ENCODE measurements at regions not wholly inside any gene's neighbourhood (a gene's known extent, or its start where the extent isn't known, plus 50 kb on each side); places are given as distances from the start of the nearest gene placed in this dataset.

DNA sequence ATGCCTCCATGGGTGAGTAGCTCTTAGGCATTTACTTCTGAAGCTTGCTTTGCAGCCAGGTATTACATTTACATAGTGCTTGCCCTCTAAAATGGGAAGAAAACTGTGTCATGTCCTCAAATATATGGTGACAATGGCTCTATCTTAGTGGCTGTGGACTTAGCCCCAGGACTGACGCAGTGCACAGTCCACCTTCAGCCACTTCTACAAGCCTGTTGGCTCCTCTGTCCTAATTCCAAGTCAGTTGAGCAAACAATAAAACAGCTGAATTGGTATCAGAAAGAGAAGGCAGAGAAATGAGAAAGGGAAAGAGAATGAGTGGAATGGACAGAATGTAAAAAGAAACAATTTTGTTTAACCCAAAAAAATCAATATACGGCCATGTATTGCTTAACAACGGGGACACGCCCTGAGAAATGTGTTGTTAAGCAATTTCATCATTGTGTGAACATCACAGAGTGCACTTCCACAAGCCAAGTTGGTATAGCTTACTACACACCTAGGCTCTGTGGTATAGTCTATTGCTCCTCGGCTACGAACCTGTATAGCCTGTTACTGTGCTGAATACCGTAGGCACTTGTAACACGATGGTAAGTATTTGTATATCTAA is 93.5 kb downstream of the GRIN2B start:
- Histone ChIP-seq H3K36me3 (ENCODE audit: insufficient read depth, low read length) (no peaks in the 10 kb centered on the region), H2AFZ (ENCODE audit: low read length) (no peak overlapping the region), H3K79me2 (ENCODE audit: insufficient read depth, low read length) (no peaks in the 10 kb centered on the region), H3K9me3 (ENCODE audit: low read depth, low read length) (no peaks in the 10 kb centered on the region), H3K4me2 (ENCODE audit: insufficient read depth, low read length) (no peak overlapping the region), H3K4me3 (ENCODE audit: insufficient read depth, low read length) (no peak overlapping the region), H3K27ac (ENCODE audit: low read depth, low read length) (no peak overlapping the region), H3K4me1 (ENCODE audit: insufficient read depth, low read length) (no peaks in the 10 kb centered on the region), H3K27me3 (ENCODE audit: insufficient read depth, low read length) (no peaks in the 10 kb centered on the region), H4K20me1 (ENCODE audit: insufficient read depth, low read length) (no peaks in the 10 kb centered on the region)
- TF ChIP-seq, protein P1, sequence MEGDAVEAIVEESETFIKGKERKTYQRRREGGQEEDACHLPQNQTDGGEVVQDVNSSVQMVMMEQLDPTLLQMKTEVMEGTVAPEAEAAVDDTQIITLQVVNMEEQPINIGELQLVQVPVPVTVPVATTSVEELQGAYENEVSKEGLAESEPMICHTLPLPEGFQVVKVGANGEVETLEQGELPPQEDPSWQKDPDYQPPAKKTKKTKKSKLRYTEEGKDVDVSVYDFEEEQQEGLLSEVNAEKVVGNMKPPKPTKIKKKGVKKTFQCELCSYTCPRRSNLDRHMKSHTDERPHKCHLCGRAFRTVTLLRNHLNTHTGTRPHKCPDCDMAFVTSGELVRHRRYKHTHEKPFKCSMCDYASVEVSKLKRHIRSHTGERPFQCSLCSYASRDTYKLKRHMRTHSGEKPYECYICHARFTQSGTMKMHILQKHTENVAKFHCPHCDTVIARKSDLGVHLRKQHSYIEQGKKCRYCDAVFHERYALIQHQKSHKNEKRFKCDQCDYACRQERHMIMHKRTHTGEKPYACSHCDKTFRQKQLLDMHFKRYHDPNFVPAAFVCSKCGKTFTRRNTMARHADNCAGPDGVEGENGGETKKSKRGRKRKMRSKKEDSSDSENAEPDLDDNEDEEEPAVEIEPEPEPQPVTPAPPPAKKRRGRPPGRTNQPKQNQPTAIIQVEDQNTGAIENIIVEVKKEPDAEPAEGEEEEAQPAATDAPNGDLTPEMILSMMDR (IDR thresholded peaks at IDR 0.05; ENCODE audit: extremely low read depth, low read depth, low read length) = no peak
- DNase-seq (ENCODE audit: insufficient read length, low spot score, missing footprints) = no peak

DNA sequence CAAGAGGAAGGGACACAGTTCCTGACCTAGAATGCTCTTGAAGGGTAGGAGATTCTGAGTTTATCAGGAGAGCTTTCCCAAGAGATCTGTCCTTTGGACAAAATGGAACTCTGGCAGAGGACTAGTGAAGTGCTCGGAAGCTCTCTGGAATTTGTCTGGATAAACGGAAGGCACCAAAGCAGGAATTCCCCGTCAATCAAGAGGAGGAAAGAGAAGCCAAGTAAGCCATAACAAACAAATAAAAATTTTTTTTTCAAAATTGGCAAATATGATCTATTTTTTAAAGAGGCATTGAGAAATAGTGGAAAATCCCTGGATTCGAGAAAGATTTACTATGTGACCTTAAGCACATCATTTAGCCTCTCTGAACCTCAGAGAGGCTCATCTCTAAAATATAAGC is 99.2 kb downstream of the GRIN2B start:
- TF ChIP-seq, protein P1 (IDR thresholded peaks at IDR 0.05; ENCODE audit: extremely low read depth, low read depth, low read length) = no peak
- no peaks in the 10 kb centered on the region for H3K36me3 ChIP-seq (ENCODE audit: insufficient read depth, low read length)
- no peak for DNase-seq (ENCODE audit: insufficient read length, low spot score, missing footprints)
- no peaks in the 10 kb centered on the region for H3K27me3 ChIP-seq (ENCODE audit: insufficient read depth, low read length)
- no peak overlapping the region for H3K27ac ChIP-seq (ENCODE audit: low read depth, low read length)
- H3K79me2 ChIP-seq (ENCODE audit: insufficient read depth, low read length) = no peaks in the 10 kb centered on the region
- H3K4me3 ChIP-seq (ENCODE audit: insufficient read depth, low read length) = no peak overlapping the region
- H3K4me1 ChIP-seq (ENCODE audit: insufficient read depth, low read length) = no peaks in the 10 kb centered on the region
- H3K4me2 ChIP-seq (ENCODE audit: insufficient read depth, low read length) = no peak overlapping the region
- H2AFZ ChIP-seq (ENCODE audit: low read length) = no peak overlapping the region
- no peaks in the 10 kb centered on the region for H4K20me1 ChIP-seq (ENCODE audit: insufficient read depth, low read length)
- no peaks in the 10 kb centered on the region for H3K9me3 ChIP-seq (ENCODE audit: low read depth, low read length)

GRCh38 chr12:13880613-13881012 is 100.8 kb downstream of the GRIN2B start:
- H3K4me3 ChIP-seq (ENCODE audit: insufficient read depth, low read length) = no peak overlapping the region
- DNase-seq (ENCODE audit: insufficient read length, low spot score, missing footprints) = no peak
- H3K27ac ChIP-seq (ENCODE audit: low read depth, low read length) = no peak overlapping the region
- no peaks in the 10 kb centered on the region for H3K27me3 ChIP-seq (ENCODE audit: insufficient read depth, low read length)
- no peaks in the 10 kb centered on the region for H4K20me1 ChIP-seq (ENCODE audit: insufficient read depth, low read length)
- no peaks in the 10 kb centered on the region for H3K79me2 ChIP-seq (ENCODE audit: insufficient read depth, low read length)
- no peaks in the 10 kb centered on the region for H3K36me3 ChIP-seq (ENCODE audit: insufficient read depth, low read length)
- H3K9me3 ChIP-seq (ENCODE audit: low read depth, low read length) = no peaks in the 10 kb centered on the region
- no peak overlapping the region for H2AFZ ChIP-seq (ENCODE audit: low read length)
- TF ChIP-seq, protein P1 (IDR thresholded peaks at IDR 0.05; ENCODE audit: extremely low read depth, low read depth, low read length) = no peak
- no peaks in the 10 kb centered on the region for H3K4me1 ChIP-seq (ENCODE audit: insufficient read depth, low read length)
- H3K4me2 ChIP-seq (ENCODE audit: insufficient read depth, low read length) = no peak overlapping the region

DNA sequence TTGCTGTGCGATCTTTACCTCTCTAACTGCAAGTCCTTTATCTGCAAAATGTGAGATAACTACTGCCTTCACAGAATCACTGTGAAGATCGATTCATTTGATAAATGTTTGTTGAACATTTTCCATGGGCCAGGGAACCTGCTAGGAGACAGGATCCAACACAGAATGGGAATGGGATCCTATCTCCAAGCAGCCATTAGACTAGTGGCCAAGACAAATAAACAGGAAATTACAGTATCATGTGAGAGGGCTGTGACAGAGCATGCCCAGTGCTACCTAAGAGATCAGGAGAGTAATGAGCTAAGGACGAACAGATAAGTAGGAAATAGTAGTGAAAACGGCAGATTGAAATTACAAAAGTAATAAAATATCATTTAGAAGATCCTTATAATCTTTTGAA is 105.7 kb downstream of the GRIN2B start:
- H3K4me2 ChIP-seq (ENCODE audit: insufficient read depth, low read length) = no peak overlapping the region

More for the DNA sequence above, 105.7 kb downstream of the GRIN2B start:
- no peak overlapping the region for H3K27ac ChIP-seq (ENCODE audit: low read depth, low read length)
- H3K27me3 ChIP-seq (ENCODE audit: insufficient read depth, low read length) = no peaks in the 10 kb centered on the region
- no peaks in the 10 kb centered on the region for H3K4me1 ChIP-seq (ENCODE audit: insufficient read depth, low read length)
- H3K9me3 ChIP-seq (ENCODE audit: low read depth, low read length) = no peaks in the 10 kb centered on the region
- no peak overlapping the region for H2AFZ ChIP-seq (ENCODE audit: low read length)
- no peak overlapping the region for H3K4me3 ChIP-seq (ENCODE audit: insufficient read depth, low read length)
- TF ChIP-seq, protein P1 (IDR thresholded peaks at IDR 0.05; ENCODE audit: extremely low read depth, low read depth, low read length) = no peak
- no peaks in the 10 kb centered on the region for H3K79me2 ChIP-seq (ENCODE audit: insufficient read depth, low read length)
- DNase-seq (ENCODE audit: insufficient read length, low spot score, missing footprints) = no peak
- H4K20me1 ChIP-seq (ENCODE audit: insufficient read depth, low read length) = no peaks in the 10 kb centered on the region
- no peaks in the 10 kb centered on the region for H3K36me3 ChIP-seq (ENCODE audit: insufficient read depth, low read length)

All from osteoblast (primary cell).